Common myeloid progenitor, CD34-positive (primary cell): ENCODE measurements at regions not wholly inside any gene's neighbourhood (a gene's known extent, or its start where the extent isn't known, plus 50 kb on each side); places are given as distances from the start of the nearest gene placed in this dataset.

Source experiments
- CTCF ChIA-PET: fragments of 350-600 bp; sonication (Branson Sonifier 250); formaldehyde crosslinking; loops from one replicate; lab custom pipeline; 2021; ENCODE audit warnings: antibody characterized with exemption; lab: Charles Lee
- POLR2A ChIA-PET: fragments of 350-600 bp; sonication (Branson Sonifier 250); formaldehyde crosslinking; loops from one replicate; lab custom pipeline; 2021; ENCODE audit warnings: antibody characterized with exemption; lab: Charles Lee
- DNase-seq, 3 donors: peaks; one replicate each; pipeline versions ENCODE4 v3.0.0 to v3.0.0-alpha.2; 2013
- H3K27ac ChIP-seq, 2 experiments: 1 replicate in 1 of 2; 2 replicates in 1 of 2; pipeline ENCODE4 v1.7.0; 2013; ENCODE audit warnings: inconsistent platforms in 2 of 2, low read length in 2 of 2, mild to moderate bottlenecking in 2 of 2, low read depth in 1 of 2, moderate library complexity in 1 of 2; ENCODE audit not compliant: severe bottlenecking in 2 of 2, insufficient read depth in 1 of 2, poor library complexity in 1 of 2
- H3K27me3 ChIP-seq, 5 experiments: replicated peaks in 2 of 5; 1 replicate in 3 of 5; 2 replicates in 2 of 5; pipeline versions ENCODE4 v1.6.1 to v1.7.0; 2013; ENCODE audit warnings: low read length in 4 of 5, mild to moderate bottlenecking in 2 of 5, moderate library complexity in 2 of 5, inconsistent platforms in 1 of 5; ENCODE audit not compliant: insufficient read depth in 5 of 5, control insufficient read depth in 4 of 5
- H3K36me3 ChIP-seq, 4 experiments: 1 replicate in 2 of 4; 2 replicates in 2 of 4; pipeline versions ENCODE4 v1.6.1 to v1.7.0; 2013; ENCODE audit warnings: low read length in 3 of 4, control low read depth in 1 of 4, mild to moderate bottlenecking in 1 of 4; ENCODE audit not compliant: control insufficient read depth in 4 of 4, insufficient read depth in 4 of 4
- H3K4me1 ChIP-seq, 4 experiments: 1 replicate in 3 of 4; 2 replicates in 1 of 4; pipeline versions ENCODE4 v1.6.1 to v1.7.1; 2013; ENCODE audit warnings: low read length in 3 of 4, mild to moderate bottlenecking in 3 of 4, control low read depth in 1 of 4, inconsistent platforms in 1 of 4, moderate library complexity in 1 of 4; ENCODE audit not compliant: control insufficient read depth in 4 of 4, insufficient read depth in 4 of 4; ENCODE audit errors: control extremely low read depth in 1 of 4
- H3K4me3 ChIP-seq, 7 experiments: 1 replicate in 4 of 7; 2 replicates in 3 of 7; pipeline versions ENCODE4 v1.5.1 to v1.7.0; 2013; ENCODE audit warnings: mild to moderate bottlenecking in 7 of 7, low read length in 6 of 7, moderate library complexity in 6 of 7, inconsistent platforms in 2 of 7, low read depth in 2 of 7, control low read depth in 1 of 7; ENCODE audit not compliant: insufficient read depth in 4 of 7, control insufficient read depth in 1 of 7; ENCODE audit errors: extremely low read depth in 1 of 7
- H3K9me3 ChIP-seq, 5 experiments: 1 replicate in 4 of 5; 2 replicates in 1 of 5; pipeline versions ENCODE4 v1.6.1 to v1.7.1; 2013; ENCODE audit warnings: low read length in 4 of 5, mild to moderate bottlenecking in 2 of 5, inconsistent platforms in 1 of 5, low read depth in 1 of 5, moderate library complexity in 1 of 5; ENCODE audit not compliant: control insufficient read depth in 4 of 5, insufficient read depth in 2 of 5; ENCODE audit errors: control extremely low read depth in 1 of 5
- WGBS: methylation state at CpG from one replicate; pipeline ENCODE4 v1.1.5; 2013; ENCODE audit not compliant: insufficient coverage; 5-methylcytosine and 5-hydroxymethylcytosine counted together

DNA sequence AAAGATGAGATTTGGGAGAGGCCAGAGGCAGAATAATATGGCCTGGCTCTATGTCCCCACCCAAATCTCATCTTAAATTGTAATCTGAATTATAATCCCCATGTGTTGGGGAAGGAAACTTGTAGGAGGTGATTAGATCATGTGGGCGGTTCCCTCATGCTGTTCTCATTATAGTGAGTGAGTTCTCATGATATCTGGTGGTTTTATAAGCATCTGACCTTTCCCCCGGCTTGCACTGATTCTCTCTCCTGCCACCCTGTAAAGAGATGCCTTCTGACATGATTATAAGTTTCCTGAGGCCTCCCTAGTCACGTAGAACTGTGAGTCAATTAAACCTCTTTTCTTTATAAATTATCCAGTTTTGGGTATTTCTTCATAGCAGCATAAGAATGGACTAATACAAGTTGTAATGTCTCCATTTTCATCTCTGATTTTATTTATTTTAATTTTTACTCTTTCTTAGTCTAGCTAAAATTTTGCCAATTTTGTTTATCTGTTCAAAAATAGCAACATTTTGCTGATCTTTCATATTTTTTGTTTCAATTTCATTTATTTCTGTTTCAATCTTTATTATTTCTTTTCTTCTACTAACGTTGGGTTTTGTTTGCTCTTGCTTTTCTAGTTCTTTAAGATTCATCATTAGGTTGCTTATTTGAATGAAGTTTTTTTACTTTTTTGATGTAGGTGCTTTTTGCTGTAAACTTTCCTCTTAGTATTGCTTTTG is 67.0 kb upstream of the ZRANB2 start:
- CTCF ChIA-PET = no interaction called here
- no CpG with 5 or more reads among the region's 4 CpGs for WGBS
- POLR2A ChIA-PET = no interaction called here
- H3K4me1 ChIP-seq = no peaks in the 10 kb centered on the region
- H3K4me3 ChIP-seq = no peak overlapping the region
- H3K27me3 ChIP-seq = no peaks in the 10 kb centered on the region
- H3K36me3 ChIP-seq = no peaks in the 10 kb centered on the region
- DNase-seq = no peak
- peaks cover 0 to 6% (median 0%) of the 10 kb centered on the region in 5 experiments for H3K9me3 ChIP-seq
- no peak overlapping the region for H3K27ac ChIP-seq

DNA sequence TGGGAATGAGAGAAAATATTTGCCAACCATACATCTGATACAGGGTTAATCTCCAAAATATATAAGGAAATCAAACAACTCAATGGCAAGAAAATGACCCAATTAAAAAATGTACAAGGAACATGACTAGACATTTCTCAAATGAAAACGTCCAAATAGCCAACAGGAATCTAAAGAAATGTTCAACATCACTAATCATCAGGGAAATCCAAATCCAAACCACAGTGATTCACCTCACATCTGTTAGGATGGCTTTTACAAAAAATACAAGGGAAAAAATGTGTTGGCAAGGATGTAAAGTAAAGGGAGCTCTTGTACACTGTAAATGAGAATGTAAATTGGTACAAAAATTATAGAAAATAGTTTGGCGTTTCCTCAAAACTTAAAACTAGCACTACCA is 54.7 kb upstream of the ZRANB2 start:
- no peaks in the 10 kb centered on the region for H3K36me3 ChIP-seq
- ChIA-PET CTCF (no interaction called here), POLR2A (no interaction called here)
- no CpG with 5 or more reads among the region's 2 CpGs for WGBS
- no peaks in the 10 kb centered on the region for H3K4me1 ChIP-seq
- no peak overlapping the region for H3K4me3 ChIP-seq
- no peaks in the 10 kb centered on the region for H3K27me3 ChIP-seq
- peaks cover 0 to 11% (median 0%) of the 10 kb centered on the region in 5 experiments for H3K9me3 ChIP-seq
- no peak overlapping the region for H3K27ac ChIP-seq
- no peak for DNase-seq
